ENCODE measurements at regions not wholly inside any gene's neighbourhood (a gene's known extent, or its start where the extent isn't known, plus 50 kb on each side); places are given as distances from the start of the nearest gene placed in this dataset.
"Not testable (repeated sequence)": the region's sequence is repeated elsewhere in the genome, so short reads cannot be mapped to it uniquely, and the experiment has no call there.

GRCh38 chr2:173523497-173523896, 168.8 kb downstream of the CDCA7 start:
- no peak for TF ChIP-seq POLR2AphosphoS5 (IDR thresholded peaks at IDR 0.05)
- TF ChIP-seq POLR2A (IDR thresholded peaks at IDR 0.05) = no peak
- TF ChIP-seq, protein P1, sequence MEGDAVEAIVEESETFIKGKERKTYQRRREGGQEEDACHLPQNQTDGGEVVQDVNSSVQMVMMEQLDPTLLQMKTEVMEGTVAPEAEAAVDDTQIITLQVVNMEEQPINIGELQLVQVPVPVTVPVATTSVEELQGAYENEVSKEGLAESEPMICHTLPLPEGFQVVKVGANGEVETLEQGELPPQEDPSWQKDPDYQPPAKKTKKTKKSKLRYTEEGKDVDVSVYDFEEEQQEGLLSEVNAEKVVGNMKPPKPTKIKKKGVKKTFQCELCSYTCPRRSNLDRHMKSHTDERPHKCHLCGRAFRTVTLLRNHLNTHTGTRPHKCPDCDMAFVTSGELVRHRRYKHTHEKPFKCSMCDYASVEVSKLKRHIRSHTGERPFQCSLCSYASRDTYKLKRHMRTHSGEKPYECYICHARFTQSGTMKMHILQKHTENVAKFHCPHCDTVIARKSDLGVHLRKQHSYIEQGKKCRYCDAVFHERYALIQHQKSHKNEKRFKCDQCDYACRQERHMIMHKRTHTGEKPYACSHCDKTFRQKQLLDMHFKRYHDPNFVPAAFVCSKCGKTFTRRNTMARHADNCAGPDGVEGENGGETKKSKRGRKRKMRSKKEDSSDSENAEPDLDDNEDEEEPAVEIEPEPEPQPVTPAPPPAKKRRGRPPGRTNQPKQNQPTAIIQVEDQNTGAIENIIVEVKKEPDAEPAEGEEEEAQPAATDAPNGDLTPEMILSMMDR (IDR thresholded peaks at IDR 0.05) = no peak

GRCh38 chr2:173524256-173524955, 169.7 kb downstream of the CDCA7 start:
- TF ChIP-seq, protein P1 (IDR thresholded peaks at IDR 0.05) = no peak
- no peak for TF ChIP-seq POLR2A (IDR thresholded peaks at IDR 0.05)
- no peak for TF ChIP-seq POLR2AphosphoS5 (IDR thresholded peaks at IDR 0.05)

More at GRCh38 chr2:173523497-173523896, 168.8 kb downstream of the CDCA7 start:
- no peak for DNase-seq (ENCODE audit: low spot score in 2 of 2)
- no peaks in the 10 kb centered on the region for H3K9me3 ChIP-seq
- intact Hi-C loops (cut with DNase I; ENCODE audit: low total_unique reads) = no loop called here
- H3K36me3 ChIP-seq = no peaks in the 10 kb centered on the region
- no peaks in the 10 kb centered on the region for H3K27me3 ChIP-seq
- H3K4me1 ChIP-seq = no peaks in the 10 kb centered on the region
- H3K4me3 ChIP-seq = no peak overlapping the region
- H3K27ac ChIP-seq = no peak overlapping the region

GRCh38 chr2:173532732-173533531, 178.3 kb downstream of the CDCA7 start:
- H3K27ac ChIP-seq; H3K27me3 ChIP-seq; H3K4me3 ChIP-seq; H3K9me3 ChIP-seq; H3K4me1 ChIP-seq; H3K36me3 ChIP-seq; intact Hi-C loops (cut with DNase I; ENCODE audit: low total_unique reads); DNase-seq (ENCODE audit: low spot score in 2 of 2): not testable (repeated sequence)

More at GRCh38 chr2:173524256-173524955, 169.7 kb downstream of the CDCA7 start:
- H3K27ac ChIP-seq = no peak overlapping the region
- H3K4me3 ChIP-seq = no peak overlapping the region
- intact Hi-C loops (cut with DNase I; ENCODE audit: low total_unique reads) = no loop called here
- H3K9me3 ChIP-seq = no peaks in the 10 kb centered on the region
- no peaks in the 10 kb centered on the region for H3K27me3 ChIP-seq
- H3K4me1 ChIP-seq = no peaks in the 10 kb centered on the region
- DNase-seq (ENCODE audit: low spot score in 2 of 2) = no peak
- no peaks in the 10 kb centered on the region for H3K36me3 ChIP-seq

DNA sequence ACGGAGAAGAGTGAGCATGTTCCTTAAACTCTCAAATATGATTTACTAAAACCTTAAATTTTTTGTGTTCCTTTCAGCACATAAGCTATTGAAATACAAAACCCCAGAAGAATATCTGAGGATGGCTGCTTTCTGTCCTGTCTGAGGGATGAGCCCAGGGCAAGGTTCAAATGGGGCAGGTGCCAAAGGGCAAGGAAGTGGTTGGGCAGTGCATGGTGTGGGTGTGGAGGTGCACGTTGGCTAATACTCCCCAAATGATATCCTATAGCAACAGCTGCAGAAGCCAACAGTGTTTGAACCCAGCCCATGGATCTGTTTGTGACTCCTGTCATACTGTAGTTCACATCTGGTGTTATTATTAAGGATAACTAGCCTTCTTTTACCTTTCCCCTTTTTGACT, 183.0 kb downstream of the CDCA7 start:
- H3K4me1 ChIP-seq = no peaks in the 10 kb centered on the region
- H3K4me3 ChIP-seq = no peak overlapping the region
- no peak for DNase-seq (ENCODE audit: low spot score in 2 of 2)
- H3K27ac ChIP-seq = no peak overlapping the region
- TF ChIP-seq POLR2A (IDR thresholded peaks at IDR 0.05) (no peak), POLR2AphosphoS5 (IDR thresholded peaks at IDR 0.05) (no peak)
- TF ChIP-seq, protein P1 (IDR thresholded peaks at IDR 0.05) = no peak
- no peaks in the 10 kb centered on the region for H3K36me3 ChIP-seq
- H3K9me3 ChIP-seq = no peaks in the 10 kb centered on the region
- H3K27me3 ChIP-seq = no peaks in the 10 kb centered on the region
- intact Hi-C loops (cut with DNase I; ENCODE audit: low total_unique reads) = no loop called here

- DNase-seq (ENCODE audit: low spot score in 2 of 2) = no peak
- TF ChIP-seq POLR2AphosphoS5 (IDR thresholded peaks at IDR 0.05) (no peak), POLR2A (IDR thresholded peaks at IDR 0.05) (no peak)
- TF ChIP-seq, protein P1 (IDR thresholded peaks at IDR 0.05) = no peak
- Histone ChIP-seq H3K4me3 (no peak overlapping the region), H3K36me3 (no peaks in the 10 kb centered on the region), H3K27ac (no peak overlapping the region), H3K4me1 (no peaks in the 10 kb centered on the region), H3K27me3 (no peaks in the 10 kb centered on the region), H3K9me3 (no peaks in the 10 kb centered on the region)
- intact Hi-C loops (cut with DNase I; ENCODE audit: low total_unique reads) = no loop called here
Observed at GRCh38 chr2:173539615-173540014, 184.9 kb downstream of the CDCA7 start.
